B cell (primary cell): ENCODE measurements at regions not wholly inside any gene's neighbourhood (a gene's known extent, or its start where the extent isn't known, plus 50 kb on each side); places are given as distances from the start of the nearest gene placed in this dataset.

Experiments used
- EZH2 ChIP-seq: IDR thresholded peaks from 2 replicates; pipeline ENCODE4 v1.6.1; 2012; ENCODE audit warnings: borderline replicate concordance, low read depth, mild to moderate bottlenecking, moderate library complexity, low read length; ENCODE audit not compliant: insufficient read depth, poor library complexity, severe bottlenecking
- TF ChIP-seq, protein P1 (sequence below): fragments of 200-600 bp; IDR thresholded peaks from one replicate; pipeline ENCODE4 v1.8.0; 2022; ENCODE audit warnings: antibody characterized with exemption, mild to moderate bottlenecking

DNA sequence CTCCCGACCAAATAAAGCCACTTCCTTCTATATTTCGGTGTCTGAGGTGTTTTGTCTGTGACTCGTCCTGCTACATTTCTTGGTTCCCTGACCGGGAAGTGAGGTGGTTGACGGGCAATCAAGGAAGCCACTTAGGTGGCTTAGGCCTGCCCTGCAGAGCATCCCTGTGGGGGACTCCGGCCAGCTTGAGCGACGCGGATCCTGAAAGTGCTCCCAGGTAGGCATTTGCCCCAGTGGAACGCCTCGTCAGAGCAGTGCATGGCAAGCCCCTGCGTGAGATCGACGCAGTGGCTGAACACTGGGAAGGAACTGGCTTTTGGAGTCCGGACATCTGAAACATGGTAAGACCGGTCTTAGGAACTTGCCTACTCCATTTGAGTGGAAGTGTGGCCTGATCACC lies 157.2 kb upstream of the COX7C start:
- TF ChIP-seq, protein P1, sequence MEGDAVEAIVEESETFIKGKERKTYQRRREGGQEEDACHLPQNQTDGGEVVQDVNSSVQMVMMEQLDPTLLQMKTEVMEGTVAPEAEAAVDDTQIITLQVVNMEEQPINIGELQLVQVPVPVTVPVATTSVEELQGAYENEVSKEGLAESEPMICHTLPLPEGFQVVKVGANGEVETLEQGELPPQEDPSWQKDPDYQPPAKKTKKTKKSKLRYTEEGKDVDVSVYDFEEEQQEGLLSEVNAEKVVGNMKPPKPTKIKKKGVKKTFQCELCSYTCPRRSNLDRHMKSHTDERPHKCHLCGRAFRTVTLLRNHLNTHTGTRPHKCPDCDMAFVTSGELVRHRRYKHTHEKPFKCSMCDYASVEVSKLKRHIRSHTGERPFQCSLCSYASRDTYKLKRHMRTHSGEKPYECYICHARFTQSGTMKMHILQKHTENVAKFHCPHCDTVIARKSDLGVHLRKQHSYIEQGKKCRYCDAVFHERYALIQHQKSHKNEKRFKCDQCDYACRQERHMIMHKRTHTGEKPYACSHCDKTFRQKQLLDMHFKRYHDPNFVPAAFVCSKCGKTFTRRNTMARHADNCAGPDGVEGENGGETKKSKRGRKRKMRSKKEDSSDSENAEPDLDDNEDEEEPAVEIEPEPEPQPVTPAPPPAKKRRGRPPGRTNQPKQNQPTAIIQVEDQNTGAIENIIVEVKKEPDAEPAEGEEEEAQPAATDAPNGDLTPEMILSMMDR: no peak
- TF ChIP-seq EZH2: no peak
